ENCODE measurements at regions not wholly inside any gene's neighbourhood (a gene's known extent, or its start where the extent isn't known, plus 50 kb on each side); places are given as distances from the start of the nearest gene placed in this dataset.

DNA sequence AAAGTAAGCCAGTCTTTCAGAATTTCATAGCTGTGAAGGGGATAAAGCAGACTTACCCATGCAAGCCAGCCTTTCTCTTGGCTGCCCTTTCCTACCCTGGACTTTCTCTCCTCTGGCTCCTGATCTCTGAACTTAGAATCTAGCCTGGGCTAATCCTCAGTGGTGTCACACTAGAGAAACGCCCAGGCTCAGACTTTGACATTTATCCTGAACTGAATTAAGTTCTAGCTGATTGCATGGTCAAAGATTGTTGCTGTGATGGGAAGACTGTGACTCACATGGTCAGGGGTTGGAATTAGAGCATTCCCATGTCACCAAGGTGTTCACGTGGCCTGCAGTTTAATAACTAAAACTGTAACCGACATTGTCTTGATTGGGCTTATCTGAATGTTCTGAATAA is 469.5 kb upstream of the FAT1 start:
- ATAC-seq (ENCODE audit: low FRiP score): no peak
- 18 to 55% methylated on average over 3 of the region's 3 CpGs for WGBS, 2 donors
- intact Hi-C loops (cut with DNase I): no loop called here

DNA sequence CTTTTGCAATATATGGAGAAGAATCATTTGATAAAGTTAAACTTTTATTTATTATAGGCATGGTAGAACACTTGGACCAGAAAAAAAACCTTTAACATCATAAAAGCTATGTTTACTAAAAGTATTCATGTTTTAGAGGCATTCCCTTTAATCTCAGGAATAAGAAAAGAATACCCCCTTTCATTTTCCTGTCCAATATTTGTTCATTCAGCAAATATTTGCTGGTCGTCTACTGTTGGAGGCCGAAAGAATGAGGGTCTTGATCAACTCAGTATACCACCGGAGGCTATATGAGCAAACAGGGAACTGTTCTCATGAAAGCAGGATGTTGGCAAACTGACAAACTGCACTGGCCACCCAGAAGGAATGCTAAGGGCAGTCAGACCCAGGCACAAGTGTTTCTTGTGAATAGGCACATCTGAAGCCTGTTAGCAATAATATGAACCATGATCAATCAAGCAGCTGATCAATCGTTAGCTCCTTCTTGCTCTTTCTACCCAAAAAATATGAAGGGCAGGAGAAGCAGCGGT is 480.8 kb upstream of the FAT1 start:
- Histone ChIP-seq H3K36me3 (ENCODE audit: control insufficient read depth in 1 of 2, insufficient read depth in 2 of 2, low read length in 1 of 2) (no peaks in the 10 kb centered on the region), H3K27ac (ENCODE audit: low read depth in 1 of 2, low read length in 2 of 2) (no peak overlapping the region), H3K9me3 (ENCODE audit: control insufficient read depth, low read length) (peaks cover 3% of the 10 kb centered on the region), H3K4me3 (ENCODE audit: low read length in 2 of 2) (no peak overlapping the region), H3K4me1 (ENCODE audit: control insufficient read depth in 1 of 2, insufficient read depth in 2 of 2, low read length in 2 of 2) (no peaks in the 10 kb centered on the region), H3K27me3 (ENCODE audit: control insufficient read depth in 1 of 2, insufficient read depth in 2 of 2, low read length in 1 of 2) (no peaks in the 10 kb centered on the region)
- DNase-seq (no peak), ATAC-seq (ENCODE audit: low FRiP score) (no peak)
- WGBS, 2 donors: 73 to 81% methylated on average over 5 of the region's 5 CpGs
- intact Hi-C loops (cut with DNase I): no loop called here

More for the DNA sequence above, 469.5 kb upstream of the FAT1 start:
- DNase-seq: no peak
- H3K4me3 ChIP-seq (ENCODE audit: low read length in 2 of 2): no peak overlapping the region
- H3K9me3 ChIP-seq (ENCODE audit: control insufficient read depth, low read length): no peaks in the 10 kb centered on the region
- no peaks in the 10 kb centered on the region for H3K4me1 ChIP-seq (ENCODE audit: control insufficient read depth in 1 of 2, insufficient read depth in 2 of 2, low read length in 2 of 2)
- no peaks in the 10 kb centered on the region for H3K27me3 ChIP-seq (ENCODE audit: control insufficient read depth in 1 of 2, insufficient read depth in 2 of 2, low read length in 1 of 2)
- H3K36me3 ChIP-seq (ENCODE audit: control insufficient read depth in 1 of 2, insufficient read depth in 2 of 2, low read length in 1 of 2): no peaks in the 10 kb centered on the region
- H3K27ac ChIP-seq (ENCODE audit: low read depth in 1 of 2, low read length in 2 of 2): no peak overlapping the region

DNA sequence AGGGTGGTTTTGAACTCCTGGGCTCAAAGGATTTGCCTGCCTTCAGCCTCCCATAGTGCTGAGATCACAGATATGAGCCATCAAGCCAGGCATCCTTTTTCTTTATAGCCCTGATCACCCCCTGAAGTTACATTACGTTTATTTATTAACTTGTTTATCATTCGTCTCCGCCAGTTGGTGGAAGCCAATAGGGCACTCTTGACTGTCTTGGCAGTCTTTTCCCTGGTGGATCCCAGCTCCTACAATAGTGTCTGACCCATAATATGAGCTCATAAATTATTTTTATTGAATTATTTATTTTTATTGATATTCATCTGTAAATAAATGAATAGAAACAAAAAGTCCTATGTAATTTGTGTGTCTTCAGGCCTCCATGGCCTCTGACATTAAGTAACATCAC is 484.3 kb upstream of the FAT1 start:
- ATAC-seq (ENCODE audit: low FRiP score) (no peak), DNase-seq (no peak)
- 96 to 98% methylated on average over 3 of the region's 3 CpGs for WGBS, 2 donors
- H3K36me3 ChIP-seq (ENCODE audit: control insufficient read depth in 1 of 2, insufficient read depth in 2 of 2, low read length in 1 of 2): no peaks in the 10 kb centered on the region
- intact Hi-C loops (cut with DNase I): no loop called here
- H3K9me3 ChIP-seq (ENCODE audit: control insufficient read depth, low read length): no peaks in the 10 kb centered on the region
- H3K27me3 ChIP-seq (ENCODE audit: control insufficient read depth in 1 of 2, insufficient read depth in 2 of 2, low read length in 1 of 2): no peaks in the 10 kb centered on the region
- no peak overlapping the region for H3K4me3 ChIP-seq (ENCODE audit: low read length in 2 of 2)
- H3K27ac ChIP-seq (ENCODE audit: low read depth in 1 of 2, low read length in 2 of 2): no peak overlapping the region
- no peaks in the 10 kb centered on the region for H3K4me1 ChIP-seq (ENCODE audit: control insufficient read depth in 1 of 2, insufficient read depth in 2 of 2, low read length in 2 of 2)

DNA sequence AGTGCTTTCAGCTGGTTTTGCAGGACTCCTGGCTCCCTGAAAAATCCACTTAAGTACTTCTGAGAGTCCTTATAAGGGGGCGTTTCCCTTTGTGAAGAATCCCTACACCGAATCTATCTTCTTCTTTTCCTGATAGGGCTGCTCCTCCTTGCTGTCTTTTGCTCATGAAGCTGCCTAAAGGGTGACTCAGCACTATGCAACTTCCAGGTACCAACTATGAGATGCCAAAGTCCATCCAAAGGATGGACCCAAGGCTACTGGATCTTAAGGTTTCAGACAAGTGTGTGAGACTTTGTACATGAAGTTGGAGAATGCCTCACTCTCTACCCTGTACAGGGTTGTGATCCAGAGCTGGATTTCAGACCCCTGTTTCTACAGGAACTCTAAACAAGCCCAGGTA is 485.0 kb upstream of the FAT1 start:
- ATAC-seq (ENCODE audit: low FRiP score) (no peak), DNase-seq (no peak)
- intact Hi-C loops (cut with DNase I): no loop called here
- no peaks in the 10 kb centered on the region for H3K27me3 ChIP-seq (ENCODE audit: control insufficient read depth in 1 of 2, insufficient read depth in 2 of 2, low read length in 1 of 2)
- H3K27ac ChIP-seq (ENCODE audit: low read depth in 1 of 2, low read length in 2 of 2): no peak overlapping the region
- H3K4me3 ChIP-seq (ENCODE audit: low read length in 2 of 2): no peak overlapping the region
- 98% methylated on average over 2 of the region's 2 CpGs for WGBS, 2 donors
- no peaks in the 10 kb centered on the region for H3K36me3 ChIP-seq (ENCODE audit: control insufficient read depth in 1 of 2, insufficient read depth in 2 of 2, low read length in 1 of 2)
- no peaks in the 10 kb centered on the region for H3K9me3 ChIP-seq (ENCODE audit: control insufficient read depth, low read length)
- no peaks in the 10 kb centered on the region for H3K4me1 ChIP-seq (ENCODE audit: control insufficient read depth in 1 of 2, insufficient read depth in 2 of 2, low read length in 2 of 2)

DNA sequence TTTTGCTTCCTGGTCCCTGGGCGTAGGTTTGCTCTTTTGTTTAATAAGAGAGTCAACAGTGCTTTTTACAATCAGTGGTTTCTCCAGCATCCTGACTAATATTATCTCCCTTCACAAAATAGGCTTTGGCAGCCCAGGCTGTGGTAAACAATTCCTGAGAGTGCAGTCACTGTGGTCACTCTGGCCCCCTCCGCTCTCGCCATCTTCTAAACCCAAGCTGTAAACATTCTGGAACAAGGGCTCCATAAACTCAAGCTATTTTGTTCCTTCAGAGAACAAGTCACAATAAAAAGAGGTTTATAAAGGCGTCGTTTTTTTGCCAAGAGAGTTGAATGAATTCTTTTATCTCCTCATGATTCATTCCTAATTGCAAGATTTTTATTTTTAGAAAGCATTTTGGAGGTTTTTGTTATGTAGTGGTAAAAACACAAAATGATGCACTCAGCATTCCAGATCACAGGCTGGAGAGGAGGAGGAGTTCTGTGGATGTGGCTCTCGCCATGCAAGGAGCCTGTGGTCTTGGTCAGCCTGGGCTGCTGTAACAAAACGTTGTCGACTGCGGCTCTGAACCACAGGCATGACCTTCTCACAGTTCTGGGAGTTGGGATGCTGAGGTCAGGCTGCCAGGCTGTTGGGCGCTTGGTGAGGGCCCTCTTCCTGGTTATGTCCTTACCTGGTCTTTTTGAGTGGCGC is 486.4 kb upstream of the FAT1 start:
- Histone ChIP-seq H3K27ac (ENCODE audit: low read depth in 1 of 2, low read length in 2 of 2) (no peak overlapping the region), H3K9me3 (ENCODE audit: control insufficient read depth, low read length) (no peaks in the 10 kb centered on the region)
- peak; percentile 63 for ATAC-seq (ENCODE audit: low FRiP score)

DNA sequence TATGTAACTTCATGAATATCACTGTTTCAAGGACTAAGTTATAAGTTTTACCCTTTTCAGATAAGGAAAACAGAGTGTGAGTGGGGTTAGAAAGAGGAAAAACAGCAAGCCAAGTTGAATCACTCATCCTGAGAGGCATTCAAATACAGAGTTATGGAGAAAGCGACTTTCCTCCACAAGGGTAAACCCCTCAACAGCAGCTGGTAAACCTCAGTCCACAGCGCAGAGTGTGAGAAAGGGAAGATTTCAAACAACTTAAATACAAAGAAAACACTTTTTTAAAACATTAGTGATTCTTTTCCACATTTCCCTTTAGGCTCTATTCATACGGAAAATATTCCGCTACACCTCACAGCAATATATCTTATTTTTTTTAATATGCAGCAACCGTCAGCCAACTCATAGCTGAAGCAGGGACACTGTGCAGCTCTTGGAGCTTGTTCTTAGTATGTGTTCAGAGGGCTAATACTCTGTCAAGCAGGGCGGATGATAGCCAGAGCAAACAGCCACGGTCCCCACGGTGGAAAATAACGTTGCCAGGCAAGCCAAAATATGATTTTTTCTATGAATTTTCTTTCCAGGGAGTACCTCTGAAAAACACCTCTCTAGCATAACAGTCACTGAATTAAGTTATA is 488.9 kb upstream of the FAT1 start:
- no peaks in the 10 kb centered on the region for H3K9me3 ChIP-seq (ENCODE audit: control insufficient read depth, low read length)
- peak overlapping the region; percentile 25 to 32 for H3K4me3 ChIP-seq (ENCODE audit: low read length in 2 of 2)
- H3K27me3 ChIP-seq (ENCODE audit: control insufficient read depth in 1 of 2, insufficient read depth in 2 of 2, low read length in 1 of 2): no peaks in the 10 kb centered on the region
- DNase-seq (no peak), ATAC-seq (ENCODE audit: low FRiP score) (no peak)
- 10 to 12% methylated on average over 9 of the region's 9 CpGs for WGBS, 2 donors
- intact Hi-C loops (cut with DNase I): no loop called here
- no peak overlapping the region for H3K27ac ChIP-seq (ENCODE audit: low read depth in 1 of 2, low read length in 2 of 2)
- no peaks in the 10 kb centered on the region for H3K36me3 ChIP-seq (ENCODE audit: control insufficient read depth in 1 of 2, insufficient read depth in 2 of 2, low read length in 1 of 2)
- H3K4me1 ChIP-seq (ENCODE audit: control insufficient read depth in 1 of 2, insufficient read depth in 2 of 2, low read length in 2 of 2): no peaks in the 10 kb centered on the region

More for the DNA sequence above, 486.4 kb upstream of the FAT1 start:
- Histone ChIP-seq H3K4me1 (ENCODE audit: control insufficient read depth in 1 of 2, insufficient read depth in 2 of 2, low read length in 2 of 2) (no peaks in the 10 kb centered on the region), H3K4me3 (ENCODE audit: low read length in 2 of 2) (no peak overlapping the region), H3K36me3 (ENCODE audit: control insufficient read depth in 1 of 2, insufficient read depth in 2 of 2, low read length in 1 of 2) (no peaks in the 10 kb centered on the region), H3K27me3 (ENCODE audit: control insufficient read depth in 1 of 2, insufficient read depth in 2 of 2, low read length in 1 of 2) (no peaks in the 10 kb centered on the region)
- intact Hi-C loops (cut with DNase I): no loop called here
- 72 to 75% methylated on average over 11 of the region's 11 CpGs for WGBS, 2 donors
- DNase-seq: no peak

DNA sequence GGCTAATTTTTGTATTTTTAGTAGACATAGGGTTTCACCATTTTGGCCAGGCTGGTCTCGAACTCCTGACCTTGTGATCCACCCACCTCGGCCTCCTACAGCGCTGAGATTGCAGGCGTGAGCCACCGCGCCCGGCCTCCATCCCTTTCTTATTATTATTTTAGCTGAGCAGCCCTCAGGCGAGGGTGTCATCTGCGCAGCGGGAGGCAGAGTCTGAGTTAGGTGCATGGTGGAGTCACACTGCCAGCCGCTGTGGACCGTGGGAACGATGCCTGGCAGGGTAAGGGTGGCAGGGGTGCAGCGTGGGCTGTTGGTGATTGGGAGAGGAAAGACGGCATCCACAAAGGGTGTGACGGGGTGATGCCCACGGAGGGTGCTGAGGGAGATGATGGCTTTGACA is 491.8 kb upstream of the FAT1 start:
- Histone ChIP-seq H3K27me3 (ENCODE audit: control insufficient read depth in 1 of 2, insufficient read depth in 2 of 2, low read length in 1 of 2) (no peaks in the 10 kb centered on the region), H3K4me3 (ENCODE audit: low read length in 2 of 2) (no peak overlapping the region), H3K36me3 (ENCODE audit: control insufficient read depth in 1 of 2, insufficient read depth in 2 of 2, low read length in 1 of 2) (no peaks in the 10 kb centered on the region), H3K27ac (ENCODE audit: low read depth in 1 of 2, low read length in 2 of 2) (no peak overlapping the region), H3K4me1 (ENCODE audit: control insufficient read depth in 1 of 2, insufficient read depth in 2 of 2, low read length in 2 of 2) (no peaks in the 10 kb centered on the region), H3K9me3 (ENCODE audit: control insufficient read depth, low read length) (no peaks in the 10 kb centered on the region)
- no peak for DNase-seq
- ATAC-seq (ENCODE audit: low FRiP score): no peak
- WGBS, 2 donors: 97% methylated on average over 17 of the region's 17 CpGs
- intact Hi-C loops (cut with DNase I): no loop called here

DNA sequence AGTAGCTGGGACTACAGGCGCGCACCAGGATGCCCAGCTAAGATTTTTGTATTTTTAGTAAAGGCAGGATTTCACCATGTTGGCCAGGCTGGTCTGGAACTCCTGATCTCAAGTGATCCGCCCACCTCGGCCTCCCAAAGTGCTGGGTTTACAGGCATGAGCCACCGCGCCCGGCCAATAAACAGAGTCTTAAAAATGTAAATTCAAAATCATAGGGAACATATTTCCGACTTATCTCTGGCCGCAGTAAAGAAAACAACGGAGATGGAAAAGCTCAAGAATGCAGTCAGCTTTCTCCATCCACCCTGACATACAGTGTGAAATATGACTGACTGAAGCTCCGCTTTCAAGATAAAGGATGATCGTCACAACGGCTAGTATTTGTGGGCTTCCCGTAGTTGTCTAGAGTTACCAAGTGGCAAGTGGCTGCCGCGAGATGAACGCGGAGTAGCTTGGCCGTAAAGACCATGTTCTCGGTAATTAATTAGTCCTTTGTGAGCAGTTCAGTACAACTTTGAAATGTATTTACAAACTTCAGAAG is 495.1 kb upstream of the FAT1 start:
- no peaks in the 10 kb centered on the region for H3K27me3 ChIP-seq (ENCODE audit: control insufficient read depth in 1 of 2, insufficient read depth in 2 of 2, low read length in 1 of 2)
- H3K27ac ChIP-seq (ENCODE audit: low read depth in 1 of 2, low read length in 2 of 2): no peak overlapping the region
- H3K4me1 ChIP-seq (ENCODE audit: control insufficient read depth in 1 of 2, insufficient read depth in 2 of 2, low read length in 2 of 2): no peaks in the 10 kb centered on the region
- H3K4me3 ChIP-seq (ENCODE audit: low read length in 2 of 2): no peak overlapping the region
- H3K36me3 ChIP-seq (ENCODE audit: control insufficient read depth in 1 of 2, insufficient read depth in 2 of 2, low read length in 1 of 2): no peaks in the 10 kb centered on the region
- 53 to 55% methylated on average over 20 of the region's 20 CpGs for WGBS, 2 donors
- H3K9me3 ChIP-seq (ENCODE audit: control insufficient read depth, low read length): no peaks in the 10 kb centered on the region
- ATAC-seq (ENCODE audit: low FRiP score) (no peak), DNase-seq (no peak)
- intact Hi-C loops (cut with DNase I): no loop called here

DNA sequence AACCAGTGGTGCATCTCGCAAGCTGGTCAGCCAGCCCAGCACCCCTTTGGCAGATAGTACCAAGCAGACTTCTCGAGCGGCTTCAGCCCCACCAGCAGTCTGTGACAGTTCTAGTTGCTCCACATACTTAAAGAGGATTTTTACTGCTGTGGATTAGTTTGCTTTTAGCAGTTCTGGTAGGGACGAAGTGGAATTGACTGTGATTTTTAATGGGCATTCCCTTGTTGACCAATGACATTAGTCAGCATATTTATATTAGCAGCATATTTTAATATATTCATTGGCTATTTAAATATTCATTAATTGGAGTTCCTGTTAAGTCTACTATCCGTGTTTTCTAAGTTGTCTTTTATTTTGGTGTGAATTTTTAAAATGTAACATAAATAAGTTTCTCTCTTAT is 500.9 kb upstream of the FAT1 start:
- Histone ChIP-seq H3K4me1 (ENCODE audit: control insufficient read depth in 1 of 2, insufficient read depth in 2 of 2, low read length in 2 of 2) (no peaks in the 10 kb centered on the region), H3K27ac (ENCODE audit: low read depth in 1 of 2, low read length in 2 of 2) (no peak overlapping the region), H3K4me3 (ENCODE audit: low read length in 2 of 2) (no peak overlapping the region), H3K9me3 (ENCODE audit: control insufficient read depth, low read length) (no peaks in the 10 kb centered on the region), H3K36me3 (ENCODE audit: control insufficient read depth in 1 of 2, insufficient read depth in 2 of 2, low read length in 1 of 2) (no peaks in the 10 kb centered on the region), H3K27me3 (ENCODE audit: control insufficient read depth in 1 of 2, insufficient read depth in 2 of 2, low read length in 1 of 2) (no peaks in the 10 kb centered on the region)
- DNase-seq (no peak), ATAC-seq (ENCODE audit: low FRiP score) (no peak)
- intact Hi-C loops (cut with DNase I): no loop called here
- WGBS, 2 donors: 61 to 79% methylated on average over 5 of the region's 5 CpGs

Measured in aorta (tissue), 5 donors.